NCI-H524 (cell line): ENCODE measurements at regions not wholly inside any gene's neighbourhood (a gene's known extent, or its start where the extent isn't known, plus 50 kb on each side); places are given as distances from the start of the nearest gene placed in this dataset.

ENCODE experiments used
- DNase-seq, 2 experiments: peaks; one replicate each; lab custom pipeline; 2025; lab: John Stamatoyannopoulos, UW

GRCh38 chr13:70644052-70644451 lies 535.8 kb upstream of the KLHL1 start:
- DNase-seq: no peak

DNA sequence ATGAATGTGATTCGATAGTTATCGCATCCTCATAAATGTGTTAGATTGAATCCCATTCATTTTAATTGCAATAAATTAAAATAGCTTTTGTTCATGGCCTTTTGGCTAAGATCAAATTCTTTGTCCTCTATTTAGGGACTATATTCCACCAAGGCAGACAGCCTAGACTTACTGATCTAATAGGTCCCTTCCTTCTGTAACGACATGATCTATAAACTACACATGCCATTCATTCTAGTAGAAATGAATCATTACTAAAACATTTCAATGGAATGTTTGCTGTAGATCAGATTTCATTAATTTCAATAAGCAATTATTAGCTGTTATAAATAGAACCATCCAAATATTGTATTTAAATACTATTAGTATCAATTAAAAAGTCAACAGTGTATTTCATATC lies 526.6 kb upstream of the KLHL1 start:
- DNase-seq: no peak

GRCh38 chr13:70630247-70630646 lies 522.0 kb upstream of the KLHL1 start:
- no peak for DNase-seq

DNA sequence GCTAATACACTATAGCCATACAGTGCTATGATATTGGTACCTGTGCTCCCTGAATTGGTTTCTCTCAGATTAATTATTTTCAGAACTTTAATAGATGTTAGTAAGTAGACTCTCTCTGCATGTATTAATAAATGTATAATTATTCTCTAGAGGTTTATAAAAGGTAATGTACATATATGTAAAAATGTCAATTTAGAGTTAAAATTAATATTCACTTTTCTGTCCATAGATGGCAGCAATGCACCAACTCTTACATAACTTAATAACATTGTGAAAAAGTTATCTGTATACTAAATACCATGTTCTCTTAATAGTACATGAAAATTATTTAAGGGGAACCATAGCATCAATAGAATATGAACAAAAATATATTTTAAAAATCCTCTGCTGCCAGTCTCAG lies 515.0 kb upstream of the KLHL1 start:
- DNase-seq: peak; percentile 5 to 46

DNA sequence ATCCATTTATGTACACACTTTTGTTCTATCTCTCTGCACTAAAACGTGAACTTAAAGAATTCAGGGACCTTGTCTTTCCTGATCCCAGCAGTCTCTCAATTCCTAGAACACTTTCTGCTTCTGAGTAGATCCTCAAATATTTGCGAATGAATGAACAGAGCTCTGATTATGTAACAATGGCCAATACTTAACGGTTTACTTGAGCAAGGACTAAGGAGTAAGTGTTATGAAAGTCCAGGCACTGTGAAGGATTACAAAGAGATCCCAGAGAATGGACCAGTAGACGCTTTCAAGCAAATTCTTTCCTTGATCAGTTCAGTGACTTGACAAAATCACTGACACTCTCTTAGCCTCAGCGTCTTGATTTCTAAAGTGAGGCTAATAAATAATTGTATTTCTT lies 514.5 kb upstream of the KLHL1 start:
- no peak for DNase-seq

GRCh38 chr13:70619936-70620335 lies 511.7 kb upstream of the KLHL1 start:
- no peak for DNase-seq

GRCh38 chr13:70616847-70617246 lies 508.6 kb upstream of the KLHL1 start:
- no peak for DNase-seq

DNA sequence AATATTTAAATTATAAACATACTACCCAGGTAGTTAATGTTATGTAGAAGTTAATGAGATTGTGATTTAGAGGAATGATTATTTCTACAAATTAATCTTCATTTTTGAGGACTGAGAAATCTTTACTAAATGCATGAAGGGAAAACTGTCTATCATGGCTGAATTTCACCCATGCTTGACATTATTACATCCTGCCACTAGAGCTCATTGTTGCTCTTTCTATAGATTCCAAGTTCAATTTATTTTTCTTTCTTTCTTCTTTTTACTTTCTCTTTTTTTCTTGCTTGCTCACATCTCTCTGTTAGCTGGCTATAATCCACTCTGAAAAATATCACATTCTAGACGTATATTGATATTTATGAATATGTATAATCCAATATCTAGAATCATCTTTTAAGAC lies 505.0 kb upstream of the KLHL1 start:
- DNase-seq: peak; percentile 12 to 50

GRCh38 chr13:70612881-70613280 lies 504.6 kb upstream of the KLHL1 start:
- peak; percentile 4 to 56 for DNase-seq

GRCh38 chr13:70604448-70604847 lies 496.2 kb upstream of the KLHL1 start:
- DNase-seq: no peak

DNA sequence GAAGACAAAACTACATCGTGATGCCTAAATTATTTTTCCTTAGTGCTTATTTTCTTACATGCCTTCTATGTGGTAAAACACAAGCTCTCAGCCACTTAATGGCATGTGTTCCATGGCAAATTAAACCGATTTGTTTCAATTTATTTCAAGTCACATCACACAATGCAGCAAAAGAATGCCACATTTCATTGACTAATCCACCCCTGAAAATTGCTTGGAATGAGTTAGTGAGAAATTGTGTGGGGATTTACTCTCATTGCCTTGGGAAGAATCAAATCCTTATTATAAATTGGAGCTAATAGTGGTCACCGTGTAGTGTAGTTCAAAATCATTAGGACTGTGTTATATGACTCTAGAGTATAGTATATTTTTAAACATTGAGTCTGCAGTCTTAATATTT lies 485.5 kb upstream of the KLHL1 start:
- DNase-seq: no peak

DNA sequence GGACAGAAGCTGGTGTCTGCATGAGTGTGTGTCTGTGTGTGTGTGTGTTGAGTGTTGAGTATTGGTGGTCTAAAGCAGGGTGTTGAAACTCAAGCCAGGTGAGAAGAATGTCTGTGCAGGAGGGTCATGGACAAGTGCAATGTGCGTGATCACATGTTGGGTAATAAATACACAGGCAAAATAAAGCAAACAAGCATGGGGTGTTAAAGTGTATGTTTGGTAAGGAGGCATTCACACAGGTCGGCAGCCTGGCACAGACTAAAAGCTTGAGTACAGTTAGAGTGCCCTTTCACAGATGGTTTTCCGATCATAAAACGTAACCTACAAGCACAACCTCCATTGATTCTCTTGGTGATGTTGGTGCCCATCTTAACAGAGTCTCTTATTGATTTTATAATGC lies 476.9 kb upstream of the KLHL1 start:
- no peak for DNase-seq

DNA sequence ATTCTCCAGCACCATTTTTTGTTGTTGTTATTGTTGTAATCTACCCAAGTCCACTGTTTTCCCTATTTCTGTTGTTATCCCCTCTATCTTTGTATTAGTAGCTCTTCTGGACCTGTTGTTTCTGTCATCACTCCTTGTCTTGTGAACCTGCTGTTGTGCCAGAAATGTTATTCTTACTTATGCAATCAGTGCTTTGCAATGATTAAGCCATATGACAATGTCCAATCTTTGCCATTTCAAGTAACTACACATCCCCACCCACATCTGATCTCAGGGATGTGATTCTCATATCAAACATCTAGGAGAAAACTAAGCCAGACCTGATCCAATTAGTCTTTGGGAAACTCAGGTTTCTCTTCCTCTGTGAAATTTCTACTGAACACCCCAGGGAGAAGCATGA lies 472.6 kb upstream of the KLHL1 start:
- no peak for DNase-seq

- no peak for DNase-seq
These were observed 471.7 kb upstream of the KLHL1 start for GRCh38 chr13:70579941-70580340.

- DNase-seq: no peak
These were observed 463.0 kb upstream of the KLHL1 start for GRCh38 chr13:70571221-70571620.

GRCh38 chr13:70568571-70568970 lies 460.3 kb upstream of the KLHL1 start:
- peak; percentile 19 to 52 for DNase-seq

DNA sequence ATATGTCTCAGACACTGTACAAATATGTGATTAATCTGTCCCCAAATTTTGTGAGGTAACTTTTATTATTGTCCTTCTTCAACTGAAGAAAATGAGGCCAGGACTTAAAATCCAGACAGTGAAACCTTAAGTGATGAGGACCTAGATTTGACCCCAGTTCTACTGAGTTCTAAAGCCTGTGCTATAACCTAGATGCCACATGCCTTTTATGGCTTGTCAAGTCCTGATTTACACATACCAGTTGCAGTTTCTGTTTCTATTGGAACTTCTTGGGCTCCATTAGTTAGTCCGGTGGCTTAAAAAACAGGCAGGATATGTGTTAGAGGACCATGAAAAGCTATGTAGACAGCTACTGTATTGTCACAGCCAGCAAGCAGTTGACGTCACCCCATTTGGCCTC lies 436.5 kb upstream of the KLHL1 start:
- DNase-seq: no peak

GRCh38 chr13:70541451-70541850 lies 433.2 kb upstream of the KLHL1 start:
- DNase-seq: no peak

- DNase-seq: no peak
These were observed 426.2 kb upstream of the KLHL1 start for GRCh38 chr13:70534466-70534865.

DNA sequence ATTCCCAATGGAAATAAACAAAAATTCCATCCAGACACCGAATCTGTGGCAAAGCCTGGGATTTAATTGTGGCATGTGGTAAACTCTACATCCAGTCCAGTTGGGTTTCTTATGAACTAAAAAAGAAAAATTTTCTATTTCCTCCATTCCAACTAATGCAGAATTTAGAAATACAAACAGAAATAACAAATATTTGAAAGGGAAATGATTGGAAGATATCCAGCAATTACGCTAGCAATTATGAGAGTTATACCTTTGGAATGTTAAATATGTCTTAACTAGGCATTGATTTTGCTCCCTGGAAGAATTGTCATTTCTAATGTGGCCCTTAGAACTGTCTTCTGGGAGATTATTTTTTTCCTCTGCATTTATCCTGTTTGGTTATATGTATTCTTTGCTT lies 421.4 kb upstream of the KLHL1 start:
- no peak for DNase-seq

GRCh38 chr13:70527599-70527998 lies 419.3 kb upstream of the KLHL1 start:
- DNase-seq: peak in 1 of 2 experiments; percentile 17

DNA sequence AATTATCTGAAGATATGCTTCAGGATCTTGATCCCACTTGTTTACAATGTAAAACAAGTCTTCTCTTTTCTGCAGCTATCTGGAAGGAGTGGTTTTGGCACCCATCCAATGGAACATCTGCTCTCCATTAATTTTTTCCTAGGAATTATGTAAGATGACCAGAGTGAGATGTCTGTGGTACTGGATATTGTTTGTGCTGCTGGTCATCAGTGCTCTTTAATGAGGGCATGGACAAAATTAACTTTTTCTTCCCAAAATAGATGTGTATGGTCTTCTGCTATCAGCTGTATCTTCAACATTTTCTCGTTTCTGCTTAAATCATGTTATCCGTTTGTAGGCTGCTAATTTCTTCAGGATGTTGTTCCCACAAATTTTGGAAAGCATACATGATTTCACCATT lies 415.4 kb upstream of the KLHL1 start:
- DNase-seq: peak; percentile 32 to 85

DNA sequence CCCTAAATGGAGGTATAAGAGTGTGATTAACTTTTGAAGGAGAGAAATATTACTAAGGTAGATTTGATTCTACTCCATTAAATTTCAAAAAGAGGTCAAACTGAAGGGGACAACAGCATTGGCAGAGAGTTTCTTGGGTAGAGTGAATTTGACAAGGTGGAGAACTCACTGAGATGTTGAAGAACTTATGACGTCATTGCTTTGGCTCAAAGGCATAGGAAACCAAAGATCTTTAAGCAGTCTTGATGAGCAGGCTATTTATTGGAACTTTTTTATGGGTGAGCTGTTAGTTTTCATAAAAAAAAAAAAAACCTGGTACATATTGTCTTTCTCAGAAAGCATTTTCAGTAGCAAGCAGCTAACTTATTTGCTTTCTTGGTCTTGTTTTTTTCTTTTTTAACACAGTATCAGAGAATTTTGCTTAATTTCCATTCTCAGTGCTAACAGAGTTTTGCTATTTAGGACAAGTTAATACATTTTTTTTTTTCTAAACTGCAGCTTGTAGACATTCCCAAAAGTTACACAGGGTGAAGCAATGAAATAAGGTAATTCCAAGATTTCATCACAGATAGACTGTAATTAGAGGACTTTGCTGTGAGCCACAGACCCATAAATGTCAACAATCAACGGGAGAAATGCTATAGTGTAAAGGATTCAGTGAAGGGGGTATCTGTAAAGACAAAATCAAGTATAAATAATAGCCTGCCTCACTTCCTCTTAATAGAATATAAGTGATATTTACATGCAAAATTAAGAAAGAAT lies 412.2 kb upstream of the KLHL1 start:
- DNase-seq: no peak

GRCh38 chr13:70518081-70518480 lies 409.8 kb upstream of the KLHL1 start:
- no peak for DNase-seq
